ENCODE measurements at regions not wholly inside any gene's neighbourhood (a gene's known extent, or its start where the extent isn't known, plus 50 kb on each side); places are given as distances from the start of the nearest gene placed in this dataset.

GRCh38 chr9:89714321-89714720 lies 109.5 kb downstream of the GADD45G start:
- Mint-ChIP-seq H3K4me3 (ENCODE audit: unreplicated experiment) (no peak overlapping the region), H3K27me3 (ENCODE audit: unreplicated experiment) (peaks cover 2% of the 10 kb centered on the region), H3K9me3 (ENCODE audit: unreplicated experiment) (peaks cover 4% of the 10 kb centered on the region), H3K36me3 (ENCODE audit: unreplicated experiment) (no peaks in the 10 kb centered on the region), H3K27ac (ENCODE audit: unreplicated experiment) (no peak overlapping the region), H3K4me1 (ENCODE audit: low read depth, unreplicated experiment) (peaks cover 5% of the 10 kb centered on the region)
- DNase-seq: no peak
- TF ChIP-seq CTCF (IDR thresholded peaks at IDR 0.05; ENCODE audit: partially characterized antibody, unreplicated experiment): no peak

DNA sequence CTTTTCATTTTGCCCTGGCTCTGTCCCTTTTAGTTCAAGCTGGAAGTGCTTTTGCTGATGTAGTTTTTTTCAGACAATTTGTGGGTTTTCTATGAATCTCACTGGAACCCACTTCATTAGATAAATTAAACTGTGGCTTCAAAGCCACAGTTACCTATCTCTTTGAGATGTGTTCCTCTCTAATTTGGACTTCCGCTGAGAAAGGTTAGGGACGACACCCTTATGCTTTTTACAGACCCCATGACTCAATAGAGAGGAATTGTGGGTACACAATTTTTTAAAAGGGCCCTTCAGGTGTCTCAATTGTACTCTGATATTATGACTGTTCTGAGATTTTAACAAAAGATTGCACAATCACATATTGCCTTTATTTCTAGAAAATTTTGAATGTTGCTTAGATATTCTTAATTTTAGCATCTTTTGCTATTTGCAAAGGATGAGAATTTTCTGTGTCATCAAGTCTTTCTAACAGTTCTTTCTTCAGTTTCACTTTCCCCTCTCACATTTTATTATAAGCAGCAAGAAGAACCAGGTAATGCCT lies 110.6 kb downstream of the GADD45G start:
- Mint-ChIP-seq H3K36me3 (ENCODE audit: unreplicated experiment) (no peaks in the 10 kb centered on the region), H3K4me1 (ENCODE audit: low read depth, unreplicated experiment) (peaks cover 5% of the 10 kb centered on the region), H3K27me3 (ENCODE audit: unreplicated experiment) (peaks cover 2% of the 10 kb centered on the region), H3K27ac (ENCODE audit: unreplicated experiment) (no peak overlapping the region), H3K4me3 (ENCODE audit: unreplicated experiment) (no peak overlapping the region), H3K9me3 (ENCODE audit: unreplicated experiment) (peaks cover 4% of the 10 kb centered on the region)
- DNase-seq: no peak
- TF ChIP-seq CTCF (IDR thresholded peaks at IDR 0.05; ENCODE audit: partially characterized antibody, unreplicated experiment): no peak

DNA sequence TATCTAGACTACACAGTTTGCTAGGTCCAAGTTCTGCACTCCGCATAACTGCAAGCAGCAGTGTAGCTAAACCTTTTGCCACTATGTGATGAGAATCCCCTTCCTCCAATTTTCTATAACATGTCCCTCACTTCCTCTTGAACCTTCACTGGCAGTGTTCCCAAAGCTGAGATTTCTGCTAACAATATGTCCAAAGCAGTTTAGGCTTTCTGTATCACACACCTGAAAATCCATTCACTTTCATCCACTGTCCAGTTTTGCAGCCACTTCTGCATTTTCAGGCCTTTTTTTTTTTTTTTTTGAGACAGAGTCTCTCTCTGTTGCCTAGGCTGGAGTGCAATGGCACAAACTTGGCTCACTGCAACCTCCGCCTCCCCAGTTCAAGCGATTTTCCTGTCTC lies 111.1 kb downstream of the GADD45G start:
- Mint-ChIP-seq H3K9me3 (ENCODE audit: unreplicated experiment) (peaks cover 4% of the 10 kb centered on the region), H3K27ac (ENCODE audit: unreplicated experiment) (no peak overlapping the region), H3K36me3 (ENCODE audit: unreplicated experiment) (no peaks in the 10 kb centered on the region), H3K4me1 (ENCODE audit: low read depth, unreplicated experiment) (peaks cover 5% of the 10 kb centered on the region), H3K27me3 (ENCODE audit: unreplicated experiment) (peaks cover 2% of the 10 kb centered on the region), H3K4me3 (ENCODE audit: unreplicated experiment) (no peak overlapping the region)
- no peak for DNase-seq
- TF ChIP-seq CTCF (IDR thresholded peaks at IDR 0.05; ENCODE audit: partially characterized antibody, unreplicated experiment): no peak

DNA sequence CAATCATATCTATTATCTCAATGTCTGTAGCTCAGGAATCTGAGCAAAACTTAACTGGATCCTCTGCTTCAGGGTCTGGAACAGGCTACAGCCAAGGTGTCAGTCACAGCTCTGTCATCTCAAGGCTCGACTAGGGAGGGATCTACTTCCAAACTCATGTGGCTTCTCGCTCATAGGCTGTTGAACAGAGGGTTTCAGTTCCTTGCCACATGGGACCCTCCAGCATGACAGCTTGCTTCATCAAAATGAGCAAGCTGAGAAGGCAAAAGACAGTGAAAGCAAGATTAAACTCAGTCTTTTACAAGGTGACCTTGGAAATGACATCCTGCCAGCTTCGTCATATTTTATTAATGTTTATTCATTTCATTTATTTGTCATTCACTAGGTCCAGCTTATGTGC lies 111.7 kb downstream of the GADD45G start:
- Mint-ChIP-seq H3K9me3 (ENCODE audit: unreplicated experiment) (peaks cover 4% of the 10 kb centered on the region), H3K36me3 (ENCODE audit: unreplicated experiment) (no peaks in the 10 kb centered on the region), H3K27me3 (ENCODE audit: unreplicated experiment) (peaks cover 2% of the 10 kb centered on the region), H3K4me1 (ENCODE audit: low read depth, unreplicated experiment) (peaks cover 5% of the 10 kb centered on the region), H3K27ac (ENCODE audit: unreplicated experiment) (no peak overlapping the region), H3K4me3 (ENCODE audit: unreplicated experiment) (no peak overlapping the region)
- DNase-seq: no peak
- no peak for TF ChIP-seq CTCF (IDR thresholded peaks at IDR 0.05; ENCODE audit: partially characterized antibody, unreplicated experiment)

DNA sequence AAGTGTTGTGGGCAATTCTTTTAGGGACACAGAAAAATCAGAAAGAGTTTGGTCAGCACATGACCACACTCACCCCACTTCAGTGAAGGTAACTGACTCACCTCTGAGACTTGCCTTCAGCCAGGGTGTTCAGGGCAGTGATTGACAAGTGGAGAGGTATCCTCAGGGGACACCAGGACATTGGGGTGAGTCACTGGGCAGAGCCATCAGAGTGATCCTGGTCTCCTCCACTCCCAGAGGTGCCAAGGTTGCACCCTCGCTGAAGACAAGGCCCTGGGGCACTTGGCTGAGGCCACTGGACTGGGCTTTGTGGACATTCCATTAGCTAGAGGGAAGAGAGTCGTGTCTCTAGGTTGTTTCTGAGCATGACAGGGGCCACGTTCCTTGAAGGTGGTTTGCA lies 113.4 kb downstream of the GADD45G start:
- peaks cover 2% of the 10 kb centered on the region for H3K27me3 Mint-ChIP-seq (ENCODE audit: unreplicated experiment)
- H3K4me1 Mint-ChIP-seq (ENCODE audit: low read depth, unreplicated experiment): peaks cover 5% of the 10 kb centered on the region
- no peak for TF ChIP-seq CTCF (IDR thresholded peaks at IDR 0.05; ENCODE audit: partially characterized antibody, unreplicated experiment)
- DNase-seq: no peak
- no peak overlapping the region for H3K27ac Mint-ChIP-seq (ENCODE audit: unreplicated experiment)
- no peak overlapping the region for H3K4me3 Mint-ChIP-seq (ENCODE audit: unreplicated experiment)
- peaks cover 6% of the 10 kb centered on the region for H3K9me3 Mint-ChIP-seq (ENCODE audit: unreplicated experiment)
- no peaks in the 10 kb centered on the region for H3K36me3 Mint-ChIP-seq (ENCODE audit: unreplicated experiment)

All from glutamatergic neuron (in vitro differentiated cells).